HepG2 (cell line): ENCODE measurements at regions not wholly inside any gene's neighbourhood (a gene's known extent, or its start where the extent isn't known, plus 50 kb on each side); places are given as distances from the start of the nearest gene placed in this dataset.

ENCODE experiments used
- ATAC-seq: fragments of 200-7000 bp; cut with Tn5 transposase; 3 replicates; pipeline ENCODE4 v1.9.1; 2020; ENCODE audit warnings: mild to moderate bottlenecking, moderate library complexity
- BruUV-seq: library from RNA; stranded (reverse); fragments of 400-500 nt; replicated peaks from 2 replicates; lab custom pipeline; 2021; lab: Mats Ljungman, UMichigan
- CTCF ChIA-PET: fragments of 300-600 bp; formaldehyde crosslinking; extraction: SDS; loops from one replicate; lab custom pipeline; 2021; ENCODE audit warnings: low total read pairs, inconsistent platforms, low intra/inter-chr PET ratio; lab: Yijun Ruan, JAX
- POLR2A ChIA-PET: fragments of 350-600 bp; sonication (Branson Sonifier 250); formaldehyde crosslinking; loops from one replicate; lab custom pipeline; 2020; ENCODE audit warnings: antibody characterized with exemption, inconsistent platforms; lab: Yijun Ruan, JAX
- DNase-seq: peaks from one replicate; pipeline ENCODE4 v3.0.0-alpha.2; 2015; ENCODE audit warnings: low spot score
- FAIRE-seq: peaks from 3 replicates; lab custom pipeline; 2011; peaks lifted over from hg19 to GRCh38; lab: Jason Lieb, UNC
- H2AFZ ChIP-seq: one replicate; pipeline ENCODE4 v1.6.1; 2011; ENCODE audit warnings: low read length, inconsistent platforms
- H3K27ac ChIP-seq: fragments of 300-600 bp; 3 replicates; pipeline ENCODE4 v1.8.0; 2011; ENCODE audit warnings: mixed run types, mild to moderate bottlenecking, mixed read lengths, low read length, inconsistent platforms; ENCODE audit not compliant: insufficient read depth; ENCODE audit errors: extremely low read length
- H3K27me3 ChIP-seq, 2 experiments: fragments of 200-600 bp in 1 of 2; 2 replicates in 1 of 2; 3 replicates in 1 of 2; pipeline versions ENCODE4 v1.6.0 to v1.8.0; 2011; ENCODE audit warnings: low read length in 2 of 2, mild to moderate bottlenecking in 2 of 2, moderate library complexity in 2 of 2, inconsistent platforms in 1 of 2; ENCODE audit not compliant: insufficient read depth in 2 of 2, control insufficient read depth in 1 of 2
- H3K36me3 ChIP-seq, 2 experiments: fragments of 200-600 bp in 1 of 2; replicated peaks in 1 of 2; 2 replicates in 1 of 2; 3 replicates in 1 of 2; pipeline versions ENCODE4 v1.5.1 to v1.8.0; 2011; ENCODE audit warnings: low read length in 2 of 2, inconsistent platforms in 1 of 2; ENCODE audit not compliant: insufficient read depth in 2 of 2, control insufficient read depth in 1 of 2
- H3K4me1 ChIP-seq: 2 replicates; pipeline ENCODE4 v1.5.1; 2012; ENCODE audit warnings: low read length, inconsistent platforms; ENCODE audit not compliant: insufficient read depth
- H3K4me2 ChIP-seq: 2 replicates; pipeline ENCODE4 v1.6.0; 2011; ENCODE audit warnings: low read depth, low read length, inconsistent platforms
- H3K4me3 ChIP-seq, 3 experiments: fragments of 200-600 bp in 1 of 3; sonication (generic), shearing (Covaris generic) in 1 of 3; replicated peaks in 1 of 3; 2 replicates each; pipeline ENCODE4 v1.5.1; 2011 to 2016; ENCODE audit warnings: low read length in 3 of 3, inconsistent platforms in 2 of 3, low read depth in 2 of 3, mild to moderate bottlenecking in 2 of 3, control low read depth in 1 of 3, mixed read lengths in 1 of 3; ENCODE audit not compliant: insufficient read depth in 1 of 3
- H3K79me2 ChIP-seq: one replicate; pipeline ENCODE4 v1.6.1; 2011; ENCODE audit warnings: low read length, inconsistent platforms; ENCODE audit not compliant: insufficient read depth
- H3K9ac ChIP-seq: 2 replicates; pipeline ENCODE4 v1.6.0; 2011; ENCODE audit warnings: mild to moderate bottlenecking, low read depth, low read length, inconsistent platforms; ENCODE audit not compliant: insufficient read depth
- H3K9me3 ChIP-seq: 2 replicates; pipeline ENCODE4 v1.5.1; 2012; ENCODE audit warnings: mild to moderate bottlenecking, low read length
- H4K20me1 ChIP-seq: 2 replicates; pipeline ENCODE4 v1.6.0; 2011; ENCODE audit warnings: inconsistent platforms, mild to moderate bottlenecking, low read length, moderate library complexity; ENCODE audit not compliant: insufficient read depth
- CENPT ChIP-seq: sonication (generic); formaldehyde crosslinking; IDR thresholded peaks from 2 replicates; pipeline ENCODE4 v1.8.0; 2022; ENCODE audit warnings: low read depth, mild to moderate bottlenecking, moderate library complexity, missing genetic modification reagents
- IKZF5 ChIP-seq: IDR thresholded peaks from 2 replicates; pipeline ENCODE4 v1.6.1; 2018; ENCODE audit warnings: missing genetic modification reagents, mild to moderate bottlenecking, missing compliant biosample characterization
- MXD3 ChIP-seq: IDR thresholded peaks from 2 replicates; pipeline ENCODE4 v1.6.1; 2016; ENCODE audit warnings: mild to moderate bottlenecking, missing biosample characterization, missing genetic modification reagents
- MXD4 ChIP-seq: IDR thresholded peaks from 2 replicates; pipeline ENCODE4 v1.6.1; 2016; ENCODE audit warnings: mild to moderate bottlenecking, missing biosample characterization, missing genetic modification reagents
- NFATC3 ChIP-seq: sonication (generic); formaldehyde crosslinking; IDR thresholded peaks from 2 replicates; pipeline ENCODE4 v1.5.1; 2020; ENCODE audit warnings: mild to moderate bottlenecking, missing genetic modification reagents
- PBX2 ChIP-seq: IDR thresholded peaks from 2 replicates; pipeline ENCODE4 v1.6.1; 2016; ENCODE audit warnings: control low read depth
- ZNF207 ChIP-seq: fragments of 450-650 bp; IDR thresholded peaks from 2 replicates; pipeline ENCODE4 v1.6.1; 2016; ENCODE audit warnings: antibody characterized with exemption, borderline replicate concordance
- ZNF260 ChIP-seq: sonication (generic); formaldehyde crosslinking; IDR thresholded peaks from 2 replicates; pipeline ENCODE4 v1.4.0; 2020; ENCODE audit warnings: missing genetic modification reagents, low read depth, mild to moderate bottlenecking, borderline replicate concordance
- ZNF281 ChIP-seq: sonication (generic); formaldehyde crosslinking; IDR thresholded peaks from 2 replicates; pipeline ENCODE4 v1.4.0; 2020; ENCODE audit warnings: missing genetic modification reagents, borderline replicate concordance
- ZNF530 ChIP-seq: sonication (generic); formaldehyde crosslinking; IDR thresholded peaks from 2 replicates; pipeline ENCODE4 v1.5.0; 2020; ENCODE audit warnings: low read depth, mild to moderate bottlenecking, missing genetic modification reagents
- ZNF850 ChIP-seq: sonication (generic); formaldehyde crosslinking; conservative IDR thresholded peaks from 2 replicates; pipeline ENCODE4 v1.9.0; 2021; ENCODE audit warnings: mild to moderate bottlenecking, missing genetic modification reagents
- WGBS: methylation state at CpG from one replicate; pipeline ENCODE4 v1.1.6; 2017; ENCODE audit warnings: low lambda C conversion rate; 5-methylcytosine and 5-hydroxymethylcytosine counted together
- in situ Hi-C: cut with HindIII; loops from 2 replicates; pipeline ENCODE4 v1.10.0; 2017; ENCODE audit warnings: low pct_unique_long_range_greater_than_20kb; ENCODE audit not compliant: extremely low pct_ligation_motif_present
- intact Hi-C: fragments of 100-400 bp; cut with micrococcal nuclease; formaldehyde crosslinking; loops from one replicate; pipeline ENCODE4 v1.10.0; 2022; ENCODE audit not compliant: unreplicated experiment

- ChIA-PET CTCF (no interaction called here), POLR2A (no interaction called here)
- H3K4me1 ChIP-seq, result no peaks in the 10 kb centered on the region
- in situ Hi-C loops (no loop called here), intact Hi-C loops (no loop called here)
- no peaks in the 10 kb centered on the region for H4K20me1 ChIP-seq
- WGBS, result 20% methylated on average over 2 of the region's 2 CpGs
- ATAC-seq (no peak), FAIRE-seq (no peak), DNase-seq (no peak)
- H3K27ac ChIP-seq, result no peak overlapping the region
- H3K4me3 ChIP-seq, result no peak overlapping the region
- no peaks in the 10 kb centered on the region for H3K9me3 ChIP-seq
- TF ChIP-seq NFATC3 (CRISPR knock-in tag), result no peak
- TF ChIP-seq IKZF5 (CRISPR knock-in tag), result no peak
- TF ChIP-seq ZNF207, result no peak
- no peak for TF ChIP-seq ZNF260 (CRISPR knock-in tag)
- no peak for TF ChIP-seq CENPT (CRISPR knock-in tag)
- TF ChIP-seq ZNF850 (CRISPR knock-in tag), result no peak
- TF ChIP-seq MXD3, result no peak
- no peak for TF ChIP-seq ZNF530 (CRISPR knock-in tag)
- TF ChIP-seq PBX2, result no peak
- no peak for TF ChIP-seq ZNF281 (CRISPR knock-in tag)
- no peak for TF ChIP-seq MXD4 (CRISPR knock-in tag)
- no peaks in the 10 kb centered on the region for H3K36me3 ChIP-seq
- no peaks in the 10 kb centered on the region for H3K79me2 ChIP-seq
- H3K27me3 ChIP-seq, result no peaks in the 10 kb centered on the region
- no peak overlapping the region for H2AFZ ChIP-seq
- BruUV-seq, result no TSS peak
- no peak overlapping the region for H3K9ac ChIP-seq
- no peak overlapping the region for H3K4me2 ChIP-seq
These were observed 389.6 kb downstream of the LRIG3 start for GRCh38 chr12:58530742-58531062.
